HG03558 (cell line): ENCODE measurements at regions not wholly inside any gene's neighbourhood (a gene's known extent, or its start where the extent isn't known, plus 50 kb on each side); places are given as distances from the start of the nearest gene placed in this dataset.

Experiments
- ATAC-seq: cut with Tn5 transposase; IDR thresholded peaks from one replicate; pipeline ENCODE4 v1.9.1; 2021; ENCODE audit warnings: moderate number of reproducible peaks; ENCODE audit not compliant: unreplicated experiment; ENCODE audit errors: extremely low read depth

DNA sequence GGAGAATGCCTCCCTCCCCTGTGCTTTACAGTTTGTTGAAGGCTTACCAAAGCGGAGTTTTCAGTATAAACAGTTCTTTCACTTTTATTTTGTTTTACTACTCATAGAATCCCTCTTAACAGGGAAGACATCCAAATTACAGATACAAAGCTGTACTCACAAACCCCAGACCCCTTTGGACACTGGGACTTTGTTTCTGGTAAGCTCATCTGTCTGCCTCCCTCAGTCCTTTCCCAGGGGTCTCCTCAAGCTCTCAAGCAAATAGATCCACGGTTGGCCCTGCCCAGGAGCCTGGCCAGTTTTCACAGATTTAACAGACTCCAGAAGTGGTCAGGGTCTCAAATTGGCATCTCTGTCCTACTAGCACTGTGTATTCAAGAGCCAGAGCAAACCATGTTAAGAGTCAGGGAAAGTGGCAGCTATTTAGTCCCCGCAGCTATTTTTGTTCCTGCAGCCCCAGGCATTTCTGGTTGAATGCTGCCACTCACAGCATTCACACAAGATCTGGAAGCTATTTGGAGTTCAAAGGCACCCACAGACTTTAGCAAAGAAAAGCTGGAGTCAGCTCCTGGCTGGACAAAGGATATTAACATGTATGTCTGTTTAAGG is 54.2 kb downstream of the TMEM100 start:
- no peak for ATAC-seq

GRCh38 chr17:55666806-55667205 is 55.9 kb downstream of the TMEM100 start:
- ATAC-seq: no peak

GRCh38 chr17:55664287-55664686 is 58.4 kb downstream of the TMEM100 start:
- ATAC-seq: peak; percentile 91

GRCh38 chr17:55663400-55663799 is 59.3 kb downstream of the TMEM100 start:
- no peak for ATAC-seq

- ATAC-seq: no peak
These were observed 60.5 kb downstream of the TMEM100 start for GRCh38 chr17:55661963-55662834.

GRCh38 chr17:55661256-55661758 is 61.4 kb downstream of the TMEM100 start:
- ATAC-seq: no peak

DNA sequence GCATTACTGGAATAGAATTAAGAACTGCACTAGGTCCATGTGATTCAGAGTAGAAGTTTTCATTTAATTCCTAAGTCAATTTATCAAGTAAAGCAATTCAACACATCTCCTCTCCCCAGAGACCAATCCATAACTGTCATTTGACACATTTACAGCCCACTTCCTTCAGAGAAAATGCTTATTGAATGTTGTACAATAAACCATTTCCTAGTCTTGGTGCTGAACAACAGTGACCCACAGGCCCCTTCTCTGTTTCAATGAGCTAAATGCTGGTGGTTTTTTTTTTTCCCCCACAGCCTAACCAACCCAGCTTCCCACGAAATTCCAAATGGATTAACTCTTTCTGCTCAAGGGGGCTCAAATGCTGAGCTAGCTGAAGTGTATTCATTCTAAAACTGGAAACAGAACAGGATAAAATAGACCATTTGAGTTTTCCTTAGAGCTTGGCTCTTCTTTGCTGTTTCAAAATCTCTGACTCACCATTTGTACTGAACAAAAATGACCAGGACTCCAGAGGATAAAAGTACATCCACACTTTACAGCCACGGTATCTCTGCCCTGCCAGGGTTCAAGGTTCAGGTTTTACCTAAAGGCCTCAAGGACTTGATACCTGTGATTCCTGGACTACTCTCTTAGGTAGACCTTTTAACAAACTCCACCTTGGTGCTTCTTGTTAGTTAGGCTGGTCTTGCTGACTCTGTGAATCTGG is 62.3 kb downstream of the TMEM100 start:
- no peak for ATAC-seq

DNA sequence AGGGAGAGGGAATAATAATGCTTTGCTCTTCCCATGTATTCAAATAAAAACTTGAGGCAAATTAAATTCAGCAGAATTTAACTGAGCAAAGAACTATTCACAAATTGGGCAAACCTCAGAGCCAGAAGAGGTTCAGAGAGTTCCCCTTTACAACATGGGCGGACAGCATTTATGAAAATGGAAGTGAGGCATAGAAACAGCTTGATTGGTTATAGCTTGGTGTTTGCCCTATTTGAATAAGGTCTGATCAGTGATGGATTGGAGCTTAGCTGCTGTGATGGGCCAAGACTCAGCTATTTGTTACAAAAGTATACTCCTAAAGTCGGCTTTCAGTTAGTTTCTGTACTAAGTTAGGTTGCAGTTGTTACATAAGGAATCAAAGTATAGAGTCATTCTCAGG is 63.0 kb downstream of the TMEM100 start:
- ATAC-seq: no peak

- ATAC-seq: no peak
These were observed 66.9 kb downstream of the TMEM100 start for GRCh38 chr17:55655777-55656176.

GRCh38 chr17:55654821-55655220 is 67.8 kb downstream of the TMEM100 start:
- ATAC-seq: no peak

- ATAC-seq: no peak
These were observed 68.6 kb downstream of the TMEM100 start for GRCh38 chr17:55654022-55654421.

DNA sequence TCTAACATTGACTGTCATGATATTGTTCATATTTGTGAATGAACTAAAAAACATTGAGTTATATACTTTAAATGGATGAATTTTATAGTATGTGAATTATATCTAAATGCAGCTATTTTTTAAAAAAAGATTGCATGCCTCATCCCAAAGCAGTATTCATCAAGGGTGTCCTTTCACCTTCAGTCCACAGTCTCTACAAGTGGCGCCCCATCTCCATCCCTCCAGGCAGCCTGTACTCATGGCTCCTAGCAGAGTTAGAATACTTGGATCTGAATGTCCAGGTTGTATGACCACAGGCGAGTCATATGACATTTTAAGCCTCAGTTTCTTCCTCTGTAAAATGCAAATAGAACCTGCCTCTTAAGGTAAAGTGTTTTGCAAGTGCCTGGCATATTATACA is 69.8 kb downstream of the TMEM100 start:
- no peak for ATAC-seq

GRCh38 chr17:55652114-55652823 is 70.4 kb downstream of the TMEM100 start:
- ATAC-seq: no peak

- no peak for ATAC-seq
These were observed 72.6 kb downstream of the TMEM100 start for GRCh38 chr17:55649957-55650597.

DNA sequence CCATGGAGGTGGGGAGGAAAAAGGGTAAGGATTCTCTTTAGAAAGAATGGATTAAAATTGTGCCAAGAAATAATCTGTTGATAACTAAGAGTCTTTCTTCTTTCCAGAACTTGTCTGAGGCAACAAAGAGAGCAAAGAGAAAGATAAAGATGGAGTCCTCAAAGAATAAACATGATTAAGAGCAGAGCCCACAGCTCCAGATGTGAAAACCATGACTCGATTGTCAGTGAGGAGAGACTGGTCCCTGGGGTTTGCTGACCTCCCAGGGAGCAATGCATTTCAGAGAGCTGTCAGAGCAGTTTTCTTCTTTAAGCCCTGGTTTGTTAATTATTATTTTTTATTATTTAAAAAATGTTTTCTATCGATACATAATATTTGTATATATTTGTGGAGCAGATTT is 74.6 kb downstream of the TMEM100 start:
- ATAC-seq: no peak

GRCh38 chr17:55645361-55645760 is 77.3 kb downstream of the TMEM100 start:
- no peak for ATAC-seq

DNA sequence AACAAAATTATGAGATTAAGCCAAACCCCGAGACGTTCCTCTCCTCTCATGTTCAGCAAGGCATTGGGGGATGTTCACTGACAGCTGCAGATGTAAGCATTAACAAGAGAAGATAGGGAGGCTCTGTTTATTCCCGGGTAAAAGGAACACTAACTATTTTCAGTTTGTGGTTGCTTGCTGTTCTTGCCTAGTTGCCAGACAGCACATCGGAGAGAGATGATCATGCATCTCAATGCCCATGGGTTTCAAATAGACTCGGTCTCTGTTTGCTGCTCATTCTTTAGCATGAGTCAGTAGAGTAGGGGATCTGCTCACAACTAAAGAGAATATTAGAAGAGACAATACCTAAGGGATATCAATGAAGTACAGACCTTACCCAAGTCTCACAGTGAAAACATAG is 78.3 kb downstream of the TMEM100 start:
- no peak for ATAC-seq

- ATAC-seq: no peak
These were observed 79.9 kb downstream of the TMEM100 start for GRCh38 chr17:55642741-55643140.

- no peak for ATAC-seq
These were observed 81.0 kb downstream of the TMEM100 start for GRCh38 chr17:55641676-55642081.

DNA sequence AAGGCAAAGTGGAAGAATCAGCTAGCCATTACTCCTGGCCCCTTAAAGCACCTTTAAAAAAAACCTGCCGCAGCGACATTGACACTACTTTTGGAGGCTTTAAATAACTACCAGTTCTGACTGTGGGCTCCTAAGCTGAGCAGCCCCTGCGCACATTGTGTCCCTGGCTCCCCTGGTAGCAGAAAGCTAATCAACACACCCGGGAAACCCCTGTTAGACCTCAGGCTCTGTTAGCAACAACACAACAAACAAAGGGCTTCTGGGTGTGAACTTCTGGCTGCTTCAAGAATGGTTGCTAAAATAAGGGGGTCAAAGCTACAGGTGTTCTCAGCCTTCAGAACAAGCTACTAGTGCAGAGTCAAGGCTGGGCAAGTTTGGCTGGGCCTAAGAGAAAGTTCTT is 83.6 kb downstream of the TMEM100 start:
- ATAC-seq: no peak
